ENCODE measurements at regions not wholly inside any gene's neighbourhood (a gene's known extent, or its start where the extent isn't known, plus 50 kb on each side); places are given as distances from the start of the nearest gene placed in this dataset.

GRCh38 chr5:12901696-12902095, 997.5 kb upstream of the CTNND2 start:
- H3K56ac ChIP-seq (replicated peaks; ENCODE audit: insufficient read length, low read depth, low read length), result no peak overlapping the region

More at GRCh38 chr5:12901696-12902095, 997.5 kb upstream of the CTNND2 start:
- Histone ChIP-seq H3K18ac (ENCODE audit: extremely low read depth, low read length) (no peak overlapping the region), H3K23ac (ENCODE audit: insufficient read length) (no peak overlapping the region), H3K9ac (replicated peaks in 1 of 4; ENCODE audit: extremely low read depth in 1 of 4, low read depth in 3 of 4, low read length in 3 of 4) (no peak overlapping the region), H3K27ac (ENCODE audit: low read depth, low read length) (no peak overlapping the region), H3K27me3 (replicated peaks in 1 of 4; ENCODE audit: control insufficient read depth in 3 of 4, extremely low read depth in 1 of 4, insufficient read depth in 3 of 4, low read length in 3 of 4) (no peaks in the 10 kb centered on the region), H3K4ac (replicated peaks; ENCODE audit: insufficient read length, low read depth, low read length) (no peak overlapping the region), H3K14ac (ENCODE audit: insufficient read length) (no peak overlapping the region), H2BK12ac (ENCODE audit: low read depth, low read length) (no peak overlapping the region), H2BK20ac (ENCODE audit: low read length) (no peak overlapping the region), H3K4me1 (replicated peaks in 1 of 4; ENCODE audit: control insufficient read depth in 3 of 4, insufficient read depth in 4 of 4, low read length in 3 of 4) (no peaks in the 10 kb centered on the region), H2BK5ac (ENCODE audit: low read depth, low read length) (no peak overlapping the region), H2AFZ (ENCODE audit: low read length) (no peak overlapping the region), H3K9me3 (ENCODE audit: insufficient read depth in 2 of 2, low read depth in 1 of 2, low read length in 1 of 2) (no peaks in the 10 kb centered on the region), H4K5ac (ENCODE audit: insufficient read length, low read depth, low read length) (no peak overlapping the region), H2BK120ac (replicated peaks; ENCODE audit: low read depth, low read length) (no peak overlapping the region), H3K23me2 (ENCODE audit: low read depth, low read length) (no peaks in the 10 kb centered on the region), H3K79me1 (ENCODE audit: low read depth, low read length) (no peaks in the 10 kb centered on the region), H3K36me3 (ENCODE audit: control insufficient read depth in 2 of 4, insufficient read depth in 4 of 4, low read length in 3 of 4) (no peaks in the 10 kb centered on the region), H3K4me2 (ENCODE audit: insufficient read depth in 1 of 2, low read depth in 2 of 2, low read length in 2 of 2) (no peak overlapping the region), H3K4me3 (ENCODE audit: extremely low read depth in 1 of 4, insufficient read depth in 2 of 4, low read depth in 3 of 4, low read length in 4 of 4) (no peak overlapping the region), H4K20me1 (replicated peaks in 1 of 2; ENCODE audit: control insufficient read depth in 1 of 2, insufficient read depth in 2 of 2, low read length in 2 of 2) (no peaks in the 10 kb centered on the region), H3K79me2 (ENCODE audit: control insufficient read depth in 1 of 2, insufficient read depth in 2 of 2, low read length in 2 of 2) (no peaks in the 10 kb centered on the region), H2BK15ac (ENCODE audit: low read length) (no peak overlapping the region), H4K91ac (replicated peaks; ENCODE audit: insufficient read length, low read length) (no peak overlapping the region), H2AK5ac (ENCODE audit: low read depth, low read length) (no peak overlapping the region), H4K8ac (ENCODE audit: extremely low read depth, insufficient read depth, low read length) (no peak overlapping the region)
- POLR2A ChIA-PET (ENCODE audit: partially characterized antibody), result no interaction called here
- FAIRE-seq, result no peak
- 82% methylated on average over 1 of the region's 1 CpG; no CpG with 5 or more reads in 1 of the 2 experiments for WGBS, 2 experiments (ENCODE audit: extremely low coverage in 1 of 2, insufficient coverage in 1 of 2, insufficient read length in 1 of 2, insufficient replicate concordance in 2 of 2, low coverage in 1 of 2, low lambda C conversion rate in 2 of 2, missing lambda C conversion rate in 1 of 2)
- DNase-seq (ENCODE audit: low read depth in 1 of 2, low spot score in 2 of 2), result no peak
- CTCF ChIA-PET (ENCODE audit: partially characterized antibody), result no interaction called here
- TF ChIP-seq USF2 (IDR thresholded peaks at IDR 0.05; ENCODE audit: low read length) (no peak), TAF1 (IDR thresholded peaks at IDR 0.05; ENCODE audit: low read depth, low read length) (no peak), EZH2 (IDR thresholded peaks at IDR 0.05; ENCODE audit: low read depth, low read length, severe bottlenecking) (no peak), SP1 (IDR thresholded peaks at IDR 0.05; ENCODE audit: low read depth, low read length) (no peak)

Measured in H1 (cell line).